ENCODE measurements at regions not wholly inside any gene's neighbourhood (a gene's known extent, or its start where the extent isn't known, plus 50 kb on each side); places are given as distances from the start of the nearest gene placed in this dataset.

GRCh38 chr6:123159861-123160260 is 163.8 kb downstream of the CLVS2 start:
- H3K4me1 Mint-ChIP-seq, result no peaks in the 10 kb centered on the region
- DNase-seq (ENCODE audit: low spot score) (no peak), ATAC-seq (no peak)
- no peaks in the 10 kb centered on the region for H3K27me3 Mint-ChIP-seq (ENCODE audit: low read depth)
- CTCF ChIA-PET, result no interaction called here
- H3K4me3 Mint-ChIP-seq, result no peak overlapping the region
- H3K9me3 Mint-ChIP-seq, result no peaks in the 10 kb centered on the region
- POLR2A ChIA-PET, result no interaction called here
- no peak for TF ChIP-seq SP1 (CRISPR knock-in tag; conservative IDR thresholded peaks at IDR 0.05)
- no peak for TF ChIP-seq GRHL2 (CRISPR knock-in tag; IDR thresholded peaks at IDR 0.05; ENCODE audit: insufficient replicate concordance, severe bottlenecking)
- no peak for TF ChIP-seq ESRRA (CRISPR knock-in tag; IDR thresholded peaks at IDR 0.05; ENCODE audit: borderline replicate concordance)
- TF ChIP-seq CREB1 (CRISPR knock-in tag; IDR thresholded peaks at IDR 0.05), result no peak
- no peak for TF ChIP-seq GTF2I (CRISPR knock-in tag; conservative IDR thresholded peaks at IDR 0.05)
- no peak for TF ChIP-seq JAZF1 (CRISPR knock-in tag; IDR thresholded peaks at IDR 0.05)
- no peak for TF ChIP-seq FOXJ3 (CRISPR knock-in tag; IDR thresholded peaks at IDR 0.05; ENCODE audit: borderline replicate concordance)
- no peak for TF ChIP-seq MXD4 (CRISPR knock-in tag; IDR thresholded peaks at IDR 0.05; ENCODE audit: borderline replicate concordance)
- TF ChIP-seq TP53 (CRISPR knock-in tag; IDR thresholded peaks at IDR 0.05), result no peak
- no peak for TF ChIP-seq NR3C1 (CRISPR knock-in tag; conservative IDR thresholded peaks at IDR 0.05; ENCODE audit: low read depth)
- no peak for TF ChIP-seq PRRX2 (CRISPR knock-in tag; IDR thresholded peaks at IDR 0.05)
- H3K36me3 Mint-ChIP-seq, result no peaks in the 10 kb centered on the region
- H3K27ac Mint-ChIP-seq, result no peak overlapping the region
